Activated CD8-positive, alpha-beta memory T cell treated with anti-CD3 and anti-CD28 coated beads, Interleukin-2, amount 10 ng/mL, durations not matched to agents 7 days and 5 days (primary cell): ENCODE measurements at regions not wholly inside any gene's neighbourhood (a gene's known extent, or its start where the extent isn't known, plus 50 kb on each side); places are given as distances from the start of the nearest gene placed in this dataset.
A peak's percentile ranks its signal among the peaks of the same experiment; 100 is the strongest.

Experiments used
- ATAC-seq: fragments of 150-1000 bp; cut with Tn5 transposase; one replicate; pipeline ENCODE4 v1.10.0; 2021; ENCODE audit warnings: moderate library complexity
- CTCF ChIA-PET: fragments of 350-600 bp; sonication (Branson Sonifier 250); formaldehyde crosslinking; loops from one replicate; lab custom pipeline; 2021; ENCODE audit warnings: antibody characterized with exemption; lab: Charles Lee
- DNase-seq: peaks from one replicate; pipeline ENCODE4 v3.0.0-alpha.2; 2020
- H3K27ac Mint-ChIP-seq: one replicate; pipeline ENCODE4 v1.8.0; 2021; ENCODE audit warnings: mild to moderate bottlenecking, mixed read lengths
- H3K27me3 Mint-ChIP-seq: one replicate; pipeline ENCODE4 v1.8.0; 2021; ENCODE audit warnings: mixed read lengths
- H3K36me3 Mint-ChIP-seq: one replicate; pipeline ENCODE4 v1.8.0; 2021; ENCODE audit warnings: mild to moderate bottlenecking, mixed read lengths
- H3K4me1 Mint-ChIP-seq: one replicate; pipeline ENCODE4 v1.8.0; 2021; ENCODE audit warnings: mixed read lengths
- H3K4me3 Mint-ChIP-seq: one replicate; pipeline ENCODE4 v1.8.0; 2021; ENCODE audit warnings: mild to moderate bottlenecking, moderate library complexity, mixed read lengths
- H3K9me3 Mint-ChIP-seq: one replicate; pipeline ENCODE4 v1.8.0; 2022; ENCODE audit warnings: low read depth, mixed read lengths

DNA sequence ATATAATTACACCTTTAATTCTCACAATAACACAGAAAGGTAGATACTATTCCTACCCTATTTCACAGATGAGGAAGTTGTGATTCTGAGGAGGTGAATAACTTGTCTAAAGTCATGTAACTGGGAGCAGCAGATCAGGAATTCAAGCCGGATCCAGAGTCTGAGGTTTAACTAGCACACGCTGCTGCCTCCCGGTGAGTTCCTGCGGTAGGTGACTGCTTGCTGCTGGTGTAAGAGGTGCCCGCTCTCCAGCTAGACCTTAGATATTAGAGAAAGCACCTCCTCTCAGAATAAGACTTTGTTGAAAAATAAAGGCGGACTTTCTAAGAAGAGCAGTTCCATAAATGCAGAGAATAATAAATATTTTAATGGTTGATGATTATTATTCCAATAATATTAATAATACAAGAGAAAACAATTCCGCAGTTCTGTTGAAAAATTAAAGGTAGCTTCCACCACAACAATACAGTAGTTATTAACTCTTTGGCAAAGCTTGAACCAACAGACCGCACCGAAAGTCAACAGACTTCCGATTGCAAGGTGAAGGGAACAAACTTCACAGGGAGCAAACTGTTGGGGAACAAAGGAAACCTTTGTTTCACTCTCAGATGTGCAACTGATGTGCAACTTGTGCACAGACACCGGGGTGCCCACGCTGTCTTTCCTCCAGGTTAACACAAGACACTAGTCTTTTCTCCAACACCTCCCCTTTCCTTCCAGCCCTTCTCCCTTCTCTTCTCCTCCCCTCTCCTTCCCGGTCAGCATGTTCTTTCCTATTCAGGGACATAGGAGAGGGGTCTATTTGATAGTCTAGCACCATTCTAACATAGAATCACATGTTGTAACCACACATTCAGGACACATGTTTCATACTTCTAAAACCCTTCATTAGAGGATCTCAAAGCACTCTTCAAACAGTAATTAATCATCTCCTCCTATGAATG, 73.2 kb upstream of the EGLN3 start:
- Mint-ChIP-seq H3K36me3 (no peaks in the 10 kb centered on the region), H3K4me1 (peaks cover 4% of the 10 kb centered on the region), H3K9me3 (no peaks in the 10 kb centered on the region), H3K27me3 (peaks cover 2% of the 10 kb centered on the region), H3K4me3 (no peak overlapping the region), H3K27ac (no peak overlapping the region)
- DNase-seq (no peak), ATAC-seq (no peak)
- CTCF ChIA-PET: interaction anchor here (1.1 kb wide), 1 partner anchor 11 kb away, joined by 3 read pairs; no protein-coding TSS in a partner anchor

DNA sequence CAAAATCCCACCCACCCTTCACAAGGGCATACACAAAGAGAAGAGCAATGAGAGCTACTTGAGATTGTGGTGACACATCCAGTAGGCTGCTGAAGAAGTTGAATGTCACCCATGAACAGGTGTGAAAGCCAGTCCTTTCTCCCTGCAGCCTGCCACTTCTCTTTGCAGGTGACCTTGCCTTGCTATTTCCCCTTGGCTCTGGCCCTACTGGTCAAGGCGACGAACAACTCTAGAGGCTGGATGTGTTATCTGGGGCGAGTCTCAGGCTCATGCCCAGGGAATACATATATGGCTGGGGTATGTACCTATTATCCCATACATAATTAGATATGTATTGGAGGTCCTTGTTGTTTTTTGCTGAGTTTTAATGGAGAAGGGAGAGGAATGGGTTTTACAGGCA, 70.2 kb upstream of the EGLN3 start:
- CTCF ChIA-PET: no interaction called here
- H3K36me3 Mint-ChIP-seq: no peaks in the 10 kb centered on the region
- ATAC-seq: no peak
- H3K9me3 Mint-ChIP-seq: no peaks in the 10 kb centered on the region
- H3K27ac Mint-ChIP-seq: no peak overlapping the region
- peaks cover 3% of the 10 kb centered on the region for H3K27me3 Mint-ChIP-seq
- H3K4me1 Mint-ChIP-seq: peaks cover 19% of the 10 kb centered on the region
- no peak overlapping the region for H3K4me3 Mint-ChIP-seq
- no peak for DNase-seq

DNA sequence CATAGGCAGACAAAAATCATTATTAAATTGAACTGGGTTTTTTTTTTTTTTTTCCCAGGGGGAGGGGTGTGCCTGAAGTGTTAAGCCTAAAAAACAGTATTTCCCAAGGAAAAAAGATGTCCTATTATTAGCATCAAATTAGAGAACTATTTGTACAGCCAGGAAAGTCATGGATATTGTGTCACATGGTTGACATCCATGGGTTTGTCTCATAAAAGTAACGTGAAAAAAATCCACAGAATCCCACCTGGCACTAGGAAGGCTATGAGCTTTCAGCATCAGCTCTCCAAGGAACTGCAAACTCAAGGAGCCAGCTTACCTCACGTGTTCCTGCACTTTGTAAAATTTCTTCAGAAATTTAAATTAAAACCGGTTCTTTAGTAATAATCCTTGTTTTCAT, 69.1 kb upstream of the EGLN3 start:
- H3K27me3 Mint-ChIP-seq: peaks cover 3% of the 10 kb centered on the region
- DNase-seq: no peak
- CTCF ChIA-PET: no interaction called here
- H3K4me3 Mint-ChIP-seq: no peak overlapping the region
- H3K4me1 Mint-ChIP-seq: peaks cover 19% of the 10 kb centered on the region
- no peaks in the 10 kb centered on the region for H3K36me3 Mint-ChIP-seq
- H3K9me3 Mint-ChIP-seq: no peaks in the 10 kb centered on the region
- ATAC-seq: no peak
- H3K27ac Mint-ChIP-seq: no peak overlapping the region

- CTCF ChIA-PET: interaction anchor here (2.1 kb wide), 1 partner anchor 42 kb away, joined by 4 read pairs; no protein-coding TSS in a partner anchor
- peak; percentile 65 for ATAC-seq
- peak overlapping the region; percentile 85 for H3K27ac Mint-ChIP-seq
These were observed 67.8 kb upstream of the EGLN3 start for GRCh38 chr14:34018564-34019244.

GRCh38 chr14:34018125-34018524, 67.3 kb upstream of the EGLN3 start:
- no peaks in the 10 kb centered on the region for H3K36me3 Mint-ChIP-seq
- peaks cover 33% of the 10 kb centered on the region for H3K4me1 Mint-ChIP-seq
- peaks cover 3% of the 10 kb centered on the region for H3K27me3 Mint-ChIP-seq
- CTCF ChIA-PET: interaction anchor here (2.1 kb wide), 1 partner anchor 42 kb away, joined by 4 read pairs; no protein-coding TSS in a partner anchor
- H3K27ac Mint-ChIP-seq: peak overlapping the region; percentile 85
- peak overlapping the region; percentile 63 for H3K4me3 Mint-ChIP-seq
- H3K9me3 Mint-ChIP-seq: no peaks in the 10 kb centered on the region
- ATAC-seq (peak; percentile 72), DNase-seq (no peak)

More at GRCh38 chr14:34018564-34019244, 67.8 kb upstream of the EGLN3 start:
- peak; percentile 45 for DNase-seq
- H3K27me3 Mint-ChIP-seq: peaks cover 3% of the 10 kb centered on the region
- H3K36me3 Mint-ChIP-seq: no peaks in the 10 kb centered on the region
- H3K4me3 Mint-ChIP-seq: peak overlapping the region; percentile 63
- H3K9me3 Mint-ChIP-seq: no peaks in the 10 kb centered on the region
- peaks cover 27% of the 10 kb centered on the region for H3K4me1 Mint-ChIP-seq

- no peak overlapping the region for H3K4me3 Mint-ChIP-seq
- H3K27me3 Mint-ChIP-seq: peaks cover 11% of the 10 kb centered on the region
- H3K36me3 Mint-ChIP-seq: peaks cover 1% of the 10 kb centered on the region
- ATAC-seq: no peak
- CTCF ChIA-PET: no interaction called here
- no peak for DNase-seq
- peaks cover 2% of the 10 kb centered on the region for H3K9me3 Mint-ChIP-seq
- H3K4me1 Mint-ChIP-seq: peaks cover 40% of the 10 kb centered on the region
- no peak overlapping the region for H3K27ac Mint-ChIP-seq
These were observed 64.5 kb upstream of the EGLN3 start for GRCh38 chr14:34015383-34015782.

- CTCF ChIA-PET: no interaction called here
- peaks cover 2% of the 10 kb centered on the region for H3K9me3 Mint-ChIP-seq
- DNase-seq (no peak), ATAC-seq (no peak)
- peak overlapping the region; percentile 0 for H3K27ac Mint-ChIP-seq
- H3K4me1 Mint-ChIP-seq: peaks cover 40% of the 10 kb centered on the region
- peaks cover 14% of the 10 kb centered on the region for H3K27me3 Mint-ChIP-seq
- H3K36me3 Mint-ChIP-seq: peaks cover 3% of the 10 kb centered on the region
- no peak overlapping the region for H3K4me3 Mint-ChIP-seq
These were observed 64.1 kb upstream of the EGLN3 start for GRCh38 chr14:34014936-34015335.

DNA sequence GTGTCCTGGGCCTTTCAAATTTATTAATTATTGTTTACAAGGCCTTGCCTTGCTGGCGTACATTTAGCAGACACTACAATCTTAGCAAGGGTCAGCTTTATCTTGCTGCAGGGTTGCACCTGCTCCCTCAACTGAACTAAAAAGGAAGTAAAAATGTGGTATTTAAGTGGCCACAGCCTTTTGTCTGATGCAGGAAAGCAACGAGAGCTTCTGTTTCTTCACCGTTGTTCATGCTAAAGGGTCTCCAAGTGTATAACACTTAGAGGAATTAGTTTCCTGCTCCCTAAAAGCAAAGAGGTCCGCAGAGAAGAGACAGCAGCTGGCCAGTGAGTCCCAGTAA, 62.8 kb upstream of the EGLN3 start:
- Mint-ChIP-seq H3K27ac (peak overlapping the region; percentile 73), H3K4me3 (peak overlapping the region; percentile 11), H3K4me1 (peaks cover 32% of the 10 kb centered on the region), H3K27me3 (peaks cover 11% of the 10 kb centered on the region), H3K36me3 (peaks cover 3% of the 10 kb centered on the region), H3K9me3 (peaks cover 2% of the 10 kb centered on the region)
- CTCF ChIA-PET: interaction anchor here (1.6 kb wide), 1 partner anchor 30 kb away, joined by 3 read pairs; no protein-coding TSS in a partner anchor
- DNase-seq: no peak
- no peak for ATAC-seq

GRCh38 chr14:34012978-34013720, 62.3 kb upstream of the EGLN3 start:
- ATAC-seq (peak; percentile 39), DNase-seq (no peak)
- Mint-ChIP-seq H3K36me3 (peaks cover 3% of the 10 kb centered on the region), H3K4me3 (no peak overlapping the region), H3K9me3 (peaks cover 2% of the 10 kb centered on the region), H3K4me1 (peaks cover 26% of the 10 kb centered on the region), H3K27me3 (peaks cover 11% of the 10 kb centered on the region), H3K27ac (peak overlapping the region; percentile 73)
- CTCF ChIA-PET: interaction anchor here (1.6 kb wide), 1 partner anchor 31 kb away, joined by 3 read pairs; no protein-coding TSS in a partner anchor

DNA sequence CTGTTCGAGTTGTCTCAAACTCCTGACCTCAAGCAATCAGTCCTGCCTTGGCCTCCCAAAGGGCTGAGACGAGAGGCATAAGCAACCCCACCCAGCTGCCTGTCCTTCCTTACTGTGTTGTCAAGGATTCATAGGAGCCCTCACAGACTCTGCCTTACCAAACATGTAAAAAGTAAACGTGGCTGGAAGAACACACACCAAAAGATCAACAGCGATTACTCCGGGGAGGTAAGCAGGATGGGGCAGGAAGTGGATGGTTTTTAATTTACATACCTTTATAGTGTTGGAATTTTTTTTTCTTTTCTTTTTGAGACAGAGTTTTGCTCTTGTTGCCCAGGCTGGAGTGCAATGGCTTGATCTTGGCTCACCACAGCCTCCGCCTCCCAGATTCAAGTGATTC, 61.5 kb upstream of the EGLN3 start:
- ATAC-seq (no peak), DNase-seq (no peak)
- H3K4me3 Mint-ChIP-seq: no peak overlapping the region
- peaks cover 3% of the 10 kb centered on the region for H3K36me3 Mint-ChIP-seq
- H3K27me3 Mint-ChIP-seq: peaks cover 11% of the 10 kb centered on the region
- no peak overlapping the region for H3K27ac Mint-ChIP-seq
- peaks cover 2% of the 10 kb centered on the region for H3K9me3 Mint-ChIP-seq
- CTCF ChIA-PET: interaction anchor here (1.6 kb wide), 1 partner anchor 31 kb away, joined by 3 read pairs; no protein-coding TSS in a partner anchor
- H3K4me1 Mint-ChIP-seq: peaks cover 24% of the 10 kb centered on the region

DNA sequence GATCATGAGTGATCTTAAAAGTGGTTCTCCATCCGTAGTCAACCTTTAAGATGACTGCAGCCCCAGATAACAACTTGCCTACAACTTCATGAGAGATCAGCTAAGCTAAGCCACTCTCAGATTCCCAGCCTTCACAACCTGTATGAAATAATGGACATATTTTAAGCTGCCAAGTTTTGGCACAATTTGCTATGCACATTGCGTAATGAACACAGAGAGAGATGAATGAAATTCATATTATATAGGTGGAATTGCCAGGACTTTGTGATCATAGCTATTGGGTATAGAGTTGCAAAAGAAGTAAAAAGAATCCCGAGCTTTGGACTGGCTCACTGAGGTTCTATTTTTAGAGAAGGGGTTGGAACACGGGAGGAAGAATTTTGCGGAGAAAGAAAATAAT, 59.1 kb upstream of the EGLN3 start:
- ATAC-seq (no peak), DNase-seq (no peak)
- Mint-ChIP-seq H3K36me3 (peaks cover 3% of the 10 kb centered on the region), H3K9me3 (peaks cover 2% of the 10 kb centered on the region), H3K4me3 (no peak overlapping the region), H3K27me3 (peaks cover 14% of the 10 kb centered on the region), H3K4me1 (peaks cover 21% of the 10 kb centered on the region), H3K27ac (no peak overlapping the region)
- CTCF ChIA-PET: no interaction called here

DNA sequence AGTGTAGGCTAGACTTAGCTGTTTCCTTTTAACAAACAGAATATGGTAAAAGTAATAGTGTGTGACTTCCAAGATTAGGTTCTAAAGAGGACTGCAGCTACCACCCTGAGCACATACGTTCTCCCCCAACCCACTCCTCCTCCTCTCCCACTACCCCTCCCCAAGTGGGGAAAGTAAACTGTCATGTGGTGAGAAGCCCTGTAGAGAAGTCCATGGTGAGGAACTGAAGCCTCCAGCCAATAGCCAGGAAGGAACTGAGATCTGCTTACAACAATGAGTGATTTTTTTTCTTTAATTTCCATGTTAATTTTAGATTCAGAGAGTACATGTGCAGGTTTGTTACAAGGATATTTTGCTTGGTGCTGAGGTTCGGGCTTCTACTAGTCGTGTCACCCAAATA, 57.0 kb upstream of the EGLN3 start:
- peaks cover 2% of the 10 kb centered on the region for H3K9me3 Mint-ChIP-seq
- CTCF ChIA-PET: no interaction called here
- H3K36me3 Mint-ChIP-seq: peaks cover 3% of the 10 kb centered on the region
- H3K27me3 Mint-ChIP-seq: peaks cover 11% of the 10 kb centered on the region
- H3K4me1 Mint-ChIP-seq: peaks cover 4% of the 10 kb centered on the region
- no peak for DNase-seq
- H3K4me3 Mint-ChIP-seq: no peak overlapping the region
- no peak overlapping the region for H3K27ac Mint-ChIP-seq
- no peak for ATAC-seq

DNA sequence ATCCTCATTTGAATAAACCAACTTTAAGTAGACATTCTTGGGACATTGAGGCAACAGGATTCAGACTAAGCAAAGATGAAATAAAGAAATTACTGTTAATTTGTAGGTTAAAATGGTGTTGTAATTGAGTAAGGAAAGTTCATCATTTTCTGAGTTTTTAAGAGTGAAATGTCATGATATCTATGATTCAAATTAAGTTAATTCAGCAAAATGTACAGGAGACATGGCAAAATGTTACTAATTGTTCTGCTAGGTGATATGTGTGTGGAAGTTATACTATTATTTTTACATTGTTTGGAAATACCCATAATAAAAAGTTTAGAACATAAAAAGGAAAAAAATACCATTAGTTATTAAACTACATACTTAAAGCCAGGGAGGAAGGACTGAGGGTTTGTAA, 55.0 kb upstream of the EGLN3 start:
- CTCF ChIA-PET: no interaction called here
- H3K4me1 Mint-ChIP-seq: no peaks in the 10 kb centered on the region

More for the DNA sequence above, 55.0 kb upstream of the EGLN3 start:
- Mint-ChIP-seq H3K9me3 (no peaks in the 10 kb centered on the region), H3K27ac (no peak overlapping the region), H3K4me3 (no peak overlapping the region), H3K27me3 (peaks cover 6% of the 10 kb centered on the region), H3K36me3 (peaks cover 1% of the 10 kb centered on the region)
- DNase-seq: no peak
- ATAC-seq: no peak
